Stimulated activated naive B cell treated with anti-CD40 and anti-IgM and Interleukin-4, amounts not matched to agents 10 μg/mL and 1 μg/mL and 100 μg/mL, for 72 hours (primary cell): ENCODE measurements at regions not wholly inside any gene's neighbourhood (a gene's known extent, or its start where the extent isn't known, plus 50 kb on each side); places are given as distances from the start of the nearest gene placed in this dataset.
A peak's percentile ranks its signal among the peaks of the same experiment; 100 is the strongest.
"Not testable (repeated sequence)": the region's sequence is repeated elsewhere in the genome, so short reads cannot be mapped to it uniquely, and the experiment has no call there.

Source experiments
- ATAC-seq, 2 donors: fragments of 150-1000 bp; cut with Tn5 transposase; replicated peaks; 2 replicates each; pipeline ENCODE4 v1.10.0; 2021; ENCODE audit warnings: moderate library complexity in 1 of 2
- DNase-seq: peaks from one replicate; pipeline ENCODE4 v3.0.0; 2021
- H3K27ac Mint-ChIP-seq: one replicate; pipeline ENCODE4 v1.8.0; 2022; ENCODE audit warnings: mild to moderate bottlenecking, mixed read lengths
- H3K27me3 Mint-ChIP-seq, 2 donors: one replicate each; pipeline ENCODE4 v1.8.0; 2022; ENCODE audit warnings: mixed read lengths in 2 of 2
- H3K36me3 Mint-ChIP-seq, 2 donors: one replicate each; pipeline ENCODE4 v1.8.0; 2022; ENCODE audit warnings: mixed read lengths in 2 of 2, mild to moderate bottlenecking in 1 of 2
- H3K4me1 Mint-ChIP-seq, 2 donors: one replicate each; pipeline ENCODE4 v1.8.0; 2022; ENCODE audit warnings: mixed read lengths in 2 of 2, mild to moderate bottlenecking in 1 of 2
- H3K4me3 Mint-ChIP-seq, 2 donors: one replicate each; pipeline ENCODE4 v1.8.0; 2022; ENCODE audit warnings: mild to moderate bottlenecking in 2 of 2, mixed read lengths in 2 of 2, moderate library complexity in 1 of 2
- H3K9me3 Mint-ChIP-seq, 2 donors: one replicate each; pipeline ENCODE4 v1.8.0; 2022; ENCODE audit warnings: mixed read lengths in 2 of 2, mild to moderate bottlenecking in 1 of 2

DNA sequence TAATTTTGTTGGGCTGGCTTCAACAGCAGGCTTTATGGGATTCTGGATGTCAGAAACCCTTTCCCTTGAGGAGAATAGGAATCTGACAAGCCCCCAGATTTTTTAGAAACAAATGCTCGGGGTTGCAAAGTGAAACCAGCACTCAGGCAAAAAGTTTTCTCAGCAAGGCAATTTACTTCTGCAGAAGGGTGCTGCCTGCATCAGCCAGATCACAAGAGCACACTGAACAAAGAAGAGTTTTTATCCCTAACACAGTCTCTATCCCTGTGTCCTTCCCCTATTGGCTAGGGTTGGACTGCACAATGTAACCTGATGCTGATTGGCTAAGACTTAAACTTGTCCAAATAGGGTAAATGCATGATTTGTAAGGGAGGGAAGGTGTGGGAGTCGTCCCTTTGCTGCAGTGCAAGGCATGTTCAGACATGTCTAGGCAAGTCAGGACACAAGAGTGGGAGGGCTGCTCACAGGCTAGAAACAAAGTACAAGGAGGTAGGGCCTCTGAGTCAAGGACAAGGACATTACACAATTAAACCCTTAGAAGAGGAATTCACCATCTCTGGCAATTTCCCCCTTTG is 175.8 kb downstream of the CCNG2 start:
- no peak for ATAC-seq
- Mint-ChIP-seq H3K27me3 (peaks cover 2 to 8% of the 10 kb centered on the region in 2 donors), H3K27ac (no peak overlapping the region), H3K4me1 (no peaks in the 10 kb centered on the region), H3K4me3 (no peak overlapping the region), H3K36me3 (peaks cover 10 to 14% of the 10 kb centered on the region in 2 donors), H3K9me3 (peaks cover 16 to 17% of the 10 kb centered on the region in 2 donors)
- no peak for DNase-seq

- ATAC-seq (no peak), DNase-seq (no peak)
- Mint-ChIP-seq H3K4me1 (no peaks in the 10 kb centered on the region), H3K36me3 (peaks cover 14% of the 10 kb centered on the region in 2 donors), H3K27me3 (no peaks in the 10 kb centered on the region), H3K4me3 (no peak overlapping the region), H3K27ac (no peak overlapping the region), H3K9me3 (peaks cover 27 to 30% of the 10 kb centered on the region in 2 donors)
Measured at GRCh38 chr4:77336411-77337142, 179.6 kb downstream of the CCNG2 start.

GRCh38 chr4:77342170-77342810 is 185.3 kb downstream of the CCNG2 start:
- H3K4me3 Mint-ChIP-seq = no peak overlapping the region
- H3K4me1 Mint-ChIP-seq = no peaks in the 10 kb centered on the region
- no peaks in the 10 kb centered on the region for H3K27me3 Mint-ChIP-seq
- H3K9me3 Mint-ChIP-seq = peaks cover 22 to 23% of the 10 kb centered on the region in 2 donors
- DNase-seq = no peak
- H3K27ac Mint-ChIP-seq = no peak overlapping the region
- peaks cover 6 to 10% of the 10 kb centered on the region in 2 donors for H3K36me3 Mint-ChIP-seq
- ATAC-seq = no peak

GRCh38 chr4:77344001-77344400 is 187.0 kb downstream of the CCNG2 start:
- ATAC-seq (no peak), DNase-seq (no peak)
- Mint-ChIP-seq H3K4me3 (no peak overlapping the region), H3K36me3 (peaks cover 6 to 10% of the 10 kb centered on the region in 2 donors), H3K27ac (no peak overlapping the region), H3K27me3 (no peaks in the 10 kb centered on the region), H3K9me3 (peaks cover 18 to 22% of the 10 kb centered on the region in 2 donors), H3K4me1 (no peaks in the 10 kb centered on the region)

DNA sequence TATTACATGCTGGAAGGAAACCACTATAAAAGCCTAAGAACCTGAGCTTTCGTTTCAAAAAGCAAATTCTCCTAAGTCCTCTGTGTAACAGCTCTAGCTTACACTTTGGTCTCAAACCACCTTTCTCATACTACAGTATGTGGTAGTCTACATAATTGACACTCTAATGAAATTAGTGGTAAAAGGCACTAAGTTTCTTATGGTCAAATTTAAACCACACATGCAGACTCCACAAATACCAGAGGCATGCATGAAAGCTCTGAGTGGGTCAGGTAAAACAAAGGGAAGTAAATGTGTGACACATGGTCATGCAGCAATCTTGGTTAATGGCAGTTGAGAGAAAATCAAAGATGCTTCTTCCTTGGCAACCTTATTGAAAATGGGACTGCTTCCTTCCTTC is 187.8 kb downstream of the CCNG2 start:
- DNase-seq = no peak
- peak; percentile 20 to 25 for ATAC-seq
- no peak overlapping the region for H3K4me3 Mint-ChIP-seq
- H3K27ac Mint-ChIP-seq = no peak overlapping the region
- H3K27me3 Mint-ChIP-seq = no peaks in the 10 kb centered on the region
- no peaks in the 10 kb centered on the region for H3K4me1 Mint-ChIP-seq
- H3K36me3 Mint-ChIP-seq = peaks cover 6 to 10% of the 10 kb centered on the region in 2 donors
- peaks cover 18 to 22% of the 10 kb centered on the region in 2 donors for H3K9me3 Mint-ChIP-seq

DNA sequence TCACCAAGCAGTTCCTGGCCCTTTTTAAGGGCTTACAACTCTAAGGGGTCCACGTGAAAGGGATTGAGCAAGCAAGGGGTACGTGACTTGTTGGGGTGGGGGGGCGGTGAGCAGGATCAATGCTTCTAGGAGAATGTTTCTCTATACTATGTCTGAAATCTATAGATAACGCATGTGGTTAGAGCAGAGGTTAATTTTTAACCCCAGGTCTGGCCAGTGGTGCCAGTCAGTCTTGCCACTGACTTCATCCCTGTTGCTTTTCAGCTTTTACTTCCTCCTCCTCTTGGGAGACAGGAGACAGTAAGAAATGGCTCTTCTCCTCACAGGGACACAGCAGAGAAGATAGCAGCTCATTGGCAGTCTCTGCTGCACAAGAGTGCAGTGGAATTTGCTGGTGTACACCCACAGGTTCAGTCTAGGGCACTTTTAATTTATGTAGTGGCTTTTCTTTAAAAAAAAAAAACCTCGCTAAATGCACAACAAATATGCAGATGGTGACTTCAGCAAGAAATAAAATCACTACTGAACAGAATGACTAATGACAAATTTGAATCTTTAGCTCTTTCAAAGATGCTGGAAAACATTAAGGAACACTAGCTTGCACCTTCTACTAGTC is 190.5 kb downstream of the CCNG2 start:
- peak; percentile 27 to 67 for ATAC-seq
- no peaks in the 10 kb centered on the region for H3K4me1 Mint-ChIP-seq
- no peak for DNase-seq
- no peak overlapping the region for H3K27ac Mint-ChIP-seq
- H3K9me3 Mint-ChIP-seq = peaks cover 4 to 5% of the 10 kb centered on the region in 2 donors
- no peak overlapping the region for H3K4me3 Mint-ChIP-seq
- H3K27me3 Mint-ChIP-seq = no peaks in the 10 kb centered on the region
- H3K36me3 Mint-ChIP-seq = peaks cover 0 to 3% of the 10 kb centered on the region in 2 donors

GRCh38 chr4:77348815-77349214 is 191.8 kb downstream of the CCNG2 start:
- Mint-ChIP-seq H3K4me3 (no peak overlapping the region), H3K27ac (no peak overlapping the region), H3K4me1 (no peaks in the 10 kb centered on the region), H3K27me3 (no peaks in the 10 kb centered on the region), H3K36me3 (no peaks in the 10 kb centered on the region), H3K9me3 (peaks cover 0 to 2% of the 10 kb centered on the region in 2 donors)
- DNase-seq = no peak
- ATAC-seq = no peak

DNA sequence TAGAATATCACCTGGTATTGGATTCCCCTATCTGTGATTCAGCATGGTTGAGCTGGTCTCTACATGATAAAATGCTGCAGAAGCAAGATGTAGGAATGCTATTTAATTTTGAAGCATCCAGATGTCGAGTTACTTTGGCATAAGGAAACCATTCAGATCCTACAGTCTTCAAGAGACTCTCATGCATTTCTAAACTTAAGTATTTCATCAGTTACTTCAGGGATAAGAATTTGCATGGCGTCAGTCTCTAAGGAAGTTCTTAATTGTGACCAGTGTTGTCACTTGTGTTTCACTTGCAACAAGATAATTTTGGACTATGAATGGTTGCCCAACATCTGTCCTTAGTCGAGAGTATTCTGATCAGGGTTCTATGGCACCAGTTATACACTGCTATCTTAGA is 192.4 kb downstream of the CCNG2 start:
- ATAC-seq = no peak
- Mint-ChIP-seq H3K27me3 (no peaks in the 10 kb centered on the region), H3K36me3 (no peaks in the 10 kb centered on the region), H3K27ac (no peak overlapping the region), H3K9me3 (no peaks in the 10 kb centered on the region), H3K4me1 (peaks cover under 1% of the 10 kb centered on the region in 2 donors), H3K4me3 (no peak overlapping the region)
- no peak for DNase-seq

GRCh38 chr4:77349796-77350195 is 192.8 kb downstream of the CCNG2 start:
- Mint-ChIP-seq H3K36me3 (no peaks in the 10 kb centered on the region), H3K27me3 (no peaks in the 10 kb centered on the region), H3K9me3 (no peaks in the 10 kb centered on the region), H3K4me1 (peaks cover 4 to 5% of the 10 kb centered on the region in 2 donors), H3K4me3 (no peak overlapping the region), H3K27ac (no peak overlapping the region)
- DNase-seq (no peak), ATAC-seq (no peak)

- DNase-seq (no peak), ATAC-seq (no peak)
- H3K4me3 Mint-ChIP-seq = no peak overlapping the region
- H3K27ac Mint-ChIP-seq = no peak overlapping the region
- no peaks in the 10 kb centered on the region for H3K9me3 Mint-ChIP-seq
- H3K27me3 Mint-ChIP-seq = no peaks in the 10 kb centered on the region
- no peaks in the 10 kb centered on the region for H3K36me3 Mint-ChIP-seq
- peaks cover 4 to 8% of the 10 kb centered on the region in 2 donors for H3K4me1 Mint-ChIP-seq
Measured at GRCh38 chr4:77352192-77352591, 195.2 kb downstream of the CCNG2 start.

DNA sequence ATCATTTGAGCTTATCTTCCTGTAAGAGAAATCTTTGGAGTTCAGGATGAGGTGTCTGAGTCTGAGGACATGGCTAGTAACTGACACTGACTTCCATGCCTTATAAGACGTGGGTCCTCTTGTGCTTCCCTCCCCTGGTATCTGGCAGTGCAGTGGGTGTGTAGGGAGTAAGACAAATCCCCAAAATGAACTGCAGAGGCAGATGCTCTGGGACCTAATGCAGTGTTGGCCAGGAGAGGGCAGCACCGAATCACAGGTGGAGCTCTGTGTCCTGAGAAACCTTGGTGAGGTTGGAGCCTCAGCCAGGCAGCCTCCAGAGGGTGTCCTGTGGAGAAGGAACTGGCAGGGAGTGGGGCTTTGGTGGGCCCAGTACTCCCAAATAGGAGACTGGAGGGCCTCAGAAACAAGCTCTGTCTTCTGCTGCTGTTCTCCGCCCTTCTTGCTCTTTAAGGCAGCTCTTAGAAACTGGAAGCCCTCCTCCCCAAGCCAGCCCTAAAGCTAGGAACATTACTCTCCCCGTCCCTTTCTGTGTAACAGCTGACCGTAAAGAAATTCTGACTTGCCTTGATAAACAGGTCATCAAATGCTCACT is 196.8 kb downstream of the CCNG2 start:
- not testable (repeated sequence) for H3K36me3 Mint-ChIP-seq, H3K27me3 Mint-ChIP-seq, H3K27ac Mint-ChIP-seq, DNase-seq, H3K9me3 Mint-ChIP-seq, H3K4me1 Mint-ChIP-seq, H3K4me3 Mint-ChIP-seq
- peak; percentile 82 to 90 for ATAC-seq

DNA sequence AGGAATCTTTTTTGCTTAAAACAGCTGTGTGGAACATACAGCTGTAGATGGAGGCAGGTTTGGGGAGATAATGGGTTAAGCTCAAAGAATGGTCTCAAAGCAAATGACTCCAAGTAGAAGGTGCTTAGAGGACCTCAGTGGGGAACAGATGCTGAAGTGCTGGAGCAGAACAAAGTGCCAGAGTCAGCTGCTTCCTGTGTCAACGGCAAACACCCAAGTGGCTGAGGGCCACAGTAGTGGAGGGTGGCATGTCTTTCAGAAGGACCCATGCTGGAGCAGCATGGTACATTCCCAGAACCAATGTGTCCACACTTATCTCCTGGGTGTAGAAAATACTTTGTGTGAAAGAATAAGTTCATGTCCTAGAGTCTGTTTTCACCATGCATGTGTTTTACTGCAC is 197.5 kb downstream of the CCNG2 start:
- Mint-ChIP-seq H3K36me3 (no peaks in the 10 kb centered on the region), H3K27ac (no peak overlapping the region), H3K27me3 (no peaks in the 10 kb centered on the region), H3K4me3 (no peak overlapping the region), H3K4me1 (peaks cover 4 to 8% of the 10 kb centered on the region in 2 donors), H3K9me3 (no peaks in the 10 kb centered on the region)
- DNase-seq (no peak), ATAC-seq (peak in 1 of 2 donors; percentile 30)

- H3K36me3 Mint-ChIP-seq = no peaks in the 10 kb centered on the region
- H3K4me3 Mint-ChIP-seq = no peak overlapping the region
- DNase-seq (no peak), ATAC-seq (no peak)
- H3K9me3 Mint-ChIP-seq = no peaks in the 10 kb centered on the region
- H3K27ac Mint-ChIP-seq = no peak overlapping the region
- H3K27me3 Mint-ChIP-seq = no peaks in the 10 kb centered on the region
- peaks cover 4 to 8% of the 10 kb centered on the region in 2 donors for H3K4me1 Mint-ChIP-seq
Measured at GRCh38 chr4:77355731-77356130, 198.7 kb downstream of the CCNG2 start.

DNA sequence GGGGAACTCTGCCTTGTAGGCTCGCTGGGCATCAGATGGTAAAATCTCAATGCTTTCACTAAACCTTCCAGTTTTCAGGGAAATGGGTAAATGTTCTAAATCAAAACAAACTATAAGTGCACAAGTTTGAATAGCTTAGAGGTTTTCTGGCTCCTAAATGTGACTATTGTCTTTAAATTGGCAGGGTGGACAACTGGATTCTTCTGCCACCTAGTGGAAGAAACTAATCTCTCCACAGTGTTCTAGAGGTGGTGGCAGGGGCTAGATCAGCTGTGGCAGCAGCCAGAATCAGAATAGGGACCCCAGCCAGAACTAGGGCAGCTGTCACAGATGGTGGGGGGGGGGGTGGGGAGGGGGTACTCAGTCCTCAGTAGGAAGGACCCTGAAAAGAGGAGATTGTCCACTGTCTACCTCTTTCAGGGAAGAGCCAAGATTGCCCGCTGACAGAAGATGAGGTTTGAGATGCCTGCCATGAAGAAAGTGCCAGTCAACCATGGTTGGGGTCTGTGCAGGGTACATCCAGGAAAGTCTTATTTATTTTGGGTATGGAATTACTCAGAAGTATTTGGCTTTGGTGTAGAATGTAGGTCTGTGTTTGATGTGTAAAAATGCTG is 201.4 kb downstream of the CCNG2 start:
- peaks cover 4 to 8% of the 10 kb centered on the region in 2 donors for H3K4me1 Mint-ChIP-seq
- DNase-seq (no peak), ATAC-seq (peak; percentile 67 to 77)
- H3K4me3 Mint-ChIP-seq = no peak overlapping the region
- H3K27me3 Mint-ChIP-seq = no peaks in the 10 kb centered on the region
- no peaks in the 10 kb centered on the region for H3K36me3 Mint-ChIP-seq
- no peaks in the 10 kb centered on the region for H3K9me3 Mint-ChIP-seq
- no peak overlapping the region for H3K27ac Mint-ChIP-seq
